Liver (tissue), 3 donors: ENCODE measurements at regions not wholly inside any gene's neighbourhood (a gene's known extent, or its start where the extent isn't known, plus 50 kb on each side); places are given as distances from the start of the nearest gene placed in this dataset.

ENCODE experiments used
- CTCF ChIP-seq: fragments of 150-350 bp; IDR thresholded peaks from 2 replicates; pipeline ENCODE4 v1.5.1; 2017; ENCODE audit warnings: improper control_type of control experiment, low read depth, low read length; ENCODE audit not compliant: missing input control
- MAX ChIP-seq: IDR thresholded peaks from 2 replicates; pipeline ENCODE4 v1.6.1; 2016; ENCODE audit warnings: antibody characterized with exemption
- RAD21 ChIP-seq, 2 donors: IDR thresholded peaks; 2 replicates each; pipeline ENCODE4 v1.6.1; 2016; ENCODE audit warnings: antibody characterized with exemption in 2 of 2, mild to moderate bottlenecking in 2 of 2
- TAF1 ChIP-seq: conservative IDR thresholded peaks from 2 replicates; pipeline ENCODE4 v1.6.1; 2016; ENCODE audit warnings: antibody characterized with exemption, mild to moderate bottlenecking
- YY1 ChIP-seq: IDR thresholded peaks from 2 replicates; pipeline ENCODE4 v1.6.1; 2016; ENCODE audit warnings: antibody characterized with exemption, mild to moderate bottlenecking
- donor health status: healthy.
- donor health status: healthy.

- TF ChIP-seq CTCF (no peak), TAF1 (no peak), YY1 (no peak), RAD21 (IDR thresholded peaks at IDR 0.05) (no peak), MAX (no peak)
Observed at GRCh38 chr2:17068021-17068420, 402.4 kb upstream of the CYRIA start.
